ENCODE measurements at regions not wholly inside any gene's neighbourhood (a gene's known extent, or its start where the extent isn't known, plus 50 kb on each side); places are given as distances from the start of the nearest gene placed in this dataset.

DNA sequence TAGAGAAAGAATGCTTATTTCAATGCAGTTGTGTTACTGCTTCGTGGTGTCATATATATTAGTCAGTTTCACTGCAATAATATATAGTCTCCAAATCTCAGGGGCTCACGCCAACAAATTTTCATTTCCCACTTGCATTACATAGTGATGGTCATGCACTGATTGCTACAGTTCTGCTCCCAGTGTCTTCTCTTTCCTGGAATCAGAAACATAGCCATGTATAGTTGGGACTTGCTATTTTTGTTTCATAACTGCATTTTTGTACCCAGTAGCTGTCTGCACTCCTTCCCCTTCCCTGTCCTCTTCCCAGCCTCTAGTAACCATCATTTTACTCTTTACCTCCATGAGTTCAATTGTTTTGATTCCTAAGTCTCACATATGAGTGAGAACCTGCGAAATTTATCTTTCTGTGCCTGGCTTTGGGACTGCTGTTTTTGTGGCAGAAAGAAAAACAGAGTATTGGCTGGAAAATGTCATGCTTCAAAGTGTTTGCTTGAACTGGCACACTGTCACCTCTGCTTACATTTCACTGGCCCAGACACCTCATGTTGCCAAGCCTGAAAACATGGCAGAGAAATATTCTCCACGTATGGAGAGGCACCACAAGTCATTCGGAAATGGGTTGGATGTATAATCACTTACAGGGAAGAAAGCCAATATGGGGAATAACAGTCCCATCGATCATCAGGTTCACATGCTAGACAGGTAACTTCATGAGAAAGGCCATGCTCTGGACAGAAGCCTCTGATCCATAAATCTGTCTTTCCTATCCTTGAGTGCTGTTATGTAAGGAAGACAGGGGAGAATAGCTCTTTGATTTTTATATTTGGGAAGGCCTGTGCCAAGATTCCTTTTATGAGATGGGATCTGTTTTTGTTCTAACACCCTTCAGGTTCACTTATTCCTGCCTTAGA, 60.4 kb upstream of the BACH1 start:
- Histone ChIP-seq H3K79me2 (ENCODE audit: insufficient read depth, low read length) (no peaks in the 10 kb centered on the region), H3K4me3 (ENCODE audit: low read depth in 1 of 2, low read length in 2 of 2) (no peak overlapping the region), H3K4me2 (ENCODE audit: insufficient read depth, low read length) (no peak overlapping the region), H4K20me1 (ENCODE audit: insufficient read depth, low read length) (no peaks in the 10 kb centered on the region), H2AFZ (ENCODE audit: low read depth, low read length) (no peak overlapping the region; the same call in 1 of the 2 replicates), H3K36me3 (ENCODE audit: insufficient read depth, low read length) (no peaks in the 10 kb centered on the region), H3K9me3 (ENCODE audit: insufficient read depth, low read length, severe bottlenecking) (no peaks in the 10 kb centered on the region), H3K4me1 (ENCODE audit: insufficient read depth, low read length) (0 out of 2 replicates have a peak, but pooled peaks cover 5% of the 10 kb centered on the region), H3K27ac (ENCODE audit: low read length) (no peak overlapping the region), H3K9ac (ENCODE audit: low read depth, low read length) (no peak overlapping the region), H3K27me3 (ENCODE audit: insufficient read depth, low read length, poor library complexity) (no peaks in the 10 kb centered on the region)
- DNase-seq, result no peak
- ATAC-seq (ENCODE audit: insufficient read depth, low read depth), result no peak
- no peak for TF ChIP-seq EZH2 (IDR thresholded peaks at IDR 0.05; ENCODE audit: borderline replicate concordance, low read depth, low read length, severe bottlenecking)
- TF ChIP-seq, protein P1, sequence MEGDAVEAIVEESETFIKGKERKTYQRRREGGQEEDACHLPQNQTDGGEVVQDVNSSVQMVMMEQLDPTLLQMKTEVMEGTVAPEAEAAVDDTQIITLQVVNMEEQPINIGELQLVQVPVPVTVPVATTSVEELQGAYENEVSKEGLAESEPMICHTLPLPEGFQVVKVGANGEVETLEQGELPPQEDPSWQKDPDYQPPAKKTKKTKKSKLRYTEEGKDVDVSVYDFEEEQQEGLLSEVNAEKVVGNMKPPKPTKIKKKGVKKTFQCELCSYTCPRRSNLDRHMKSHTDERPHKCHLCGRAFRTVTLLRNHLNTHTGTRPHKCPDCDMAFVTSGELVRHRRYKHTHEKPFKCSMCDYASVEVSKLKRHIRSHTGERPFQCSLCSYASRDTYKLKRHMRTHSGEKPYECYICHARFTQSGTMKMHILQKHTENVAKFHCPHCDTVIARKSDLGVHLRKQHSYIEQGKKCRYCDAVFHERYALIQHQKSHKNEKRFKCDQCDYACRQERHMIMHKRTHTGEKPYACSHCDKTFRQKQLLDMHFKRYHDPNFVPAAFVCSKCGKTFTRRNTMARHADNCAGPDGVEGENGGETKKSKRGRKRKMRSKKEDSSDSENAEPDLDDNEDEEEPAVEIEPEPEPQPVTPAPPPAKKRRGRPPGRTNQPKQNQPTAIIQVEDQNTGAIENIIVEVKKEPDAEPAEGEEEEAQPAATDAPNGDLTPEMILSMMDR (IDR thresholded peaks at IDR 0.05; ENCODE audit: borderline replicate concordance, extremely low read depth, low read length, poor library complexity, severe bottlenecking), result no peak

DNA sequence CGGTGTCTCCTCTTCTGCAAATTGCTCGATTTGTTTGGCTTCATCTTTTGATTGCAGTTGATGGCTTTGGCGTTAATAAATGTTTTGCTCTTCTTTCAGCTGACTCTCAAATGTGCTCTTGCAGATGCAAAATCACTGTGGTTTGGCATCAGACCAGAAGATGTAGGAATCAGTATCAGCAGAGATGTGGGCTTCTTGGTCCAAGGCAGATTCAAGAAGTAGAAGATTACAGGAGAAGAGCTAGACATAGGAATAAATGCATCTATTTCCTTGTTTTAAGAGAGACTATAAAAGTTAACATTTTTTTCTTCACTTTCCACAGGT, 59.8 kb upstream of the BACH1 start:
- H3K27ac ChIP-seq (ENCODE audit: low read length), result no peak overlapping the region
- no peaks in the 10 kb centered on the region for H3K27me3 ChIP-seq (ENCODE audit: insufficient read depth, low read length, poor library complexity)
- no peaks in the 10 kb centered on the region for H3K36me3 ChIP-seq (ENCODE audit: insufficient read depth, low read length)
- no peak for TF ChIP-seq EZH2 (IDR thresholded peaks at IDR 0.05; ENCODE audit: borderline replicate concordance, low read depth, low read length, severe bottlenecking)
- TF ChIP-seq, protein P1 (IDR thresholded peaks at IDR 0.05; ENCODE audit: borderline replicate concordance, extremely low read depth, low read length, poor library complexity, severe bottlenecking), result no peak
- H3K9ac ChIP-seq (ENCODE audit: low read depth, low read length), result no peak overlapping the region
- H3K4me3 ChIP-seq (ENCODE audit: low read depth in 1 of 2, low read length in 2 of 2), result no peak overlapping the region
- ATAC-seq (ENCODE audit: insufficient read depth, low read depth), result no peak
- H2AFZ ChIP-seq (ENCODE audit: low read depth, low read length), result no peak overlapping the region
- H3K79me2 ChIP-seq (ENCODE audit: insufficient read depth, low read length), result no peaks in the 10 kb centered on the region
- H4K20me1 ChIP-seq (ENCODE audit: insufficient read depth, low read length), result no peaks in the 10 kb centered on the region
- no peaks in the 10 kb centered on the region for H3K9me3 ChIP-seq (ENCODE audit: insufficient read depth, low read length, severe bottlenecking)
- no peak for DNase-seq
- H3K4me1 ChIP-seq (ENCODE audit: insufficient read depth, low read length), result 0 out of 2 replicates have a peak, but pooled peaks cover 5% of the 10 kb centered on the region
- H3K4me2 ChIP-seq (ENCODE audit: insufficient read depth, low read length), result no peak overlapping the region

GRCh38 chr21:29240136-29240535, 58.6 kb upstream of the BACH1 start:
- no peak for DNase-seq
- H3K4me3 ChIP-seq (ENCODE audit: low read depth in 1 of 2, low read length in 2 of 2), result no peak overlapping the region
- 0 out of 2 replicates have a peak, but pooled peaks cover 5% of the 10 kb centered on the region for H3K4me1 ChIP-seq (ENCODE audit: insufficient read depth, low read length)
- no peaks in the 10 kb centered on the region for H3K36me3 ChIP-seq (ENCODE audit: insufficient read depth, low read length)
- H3K79me2 ChIP-seq (ENCODE audit: insufficient read depth, low read length), result no peaks in the 10 kb centered on the region
- no peak overlapping the region for H3K27ac ChIP-seq (ENCODE audit: low read length)
- ATAC-seq (ENCODE audit: insufficient read depth, low read depth), result no peak
- H2AFZ ChIP-seq (ENCODE audit: low read depth, low read length), result no peak overlapping the region
- no peaks in the 10 kb centered on the region for H3K9me3 ChIP-seq (ENCODE audit: insufficient read depth, low read length, severe bottlenecking)
- H3K4me2 ChIP-seq (ENCODE audit: insufficient read depth, low read length), result no peak overlapping the region
- no peaks in the 10 kb centered on the region for H4K20me1 ChIP-seq (ENCODE audit: insufficient read depth, low read length)
- no peaks in the 10 kb centered on the region for H3K27me3 ChIP-seq (ENCODE audit: insufficient read depth, low read length, poor library complexity)
- TF ChIP-seq, protein P1 (IDR thresholded peaks at IDR 0.05; ENCODE audit: borderline replicate concordance, extremely low read depth, low read length, poor library complexity, severe bottlenecking), result no peak
- TF ChIP-seq EZH2 (IDR thresholded peaks at IDR 0.05; ENCODE audit: borderline replicate concordance, low read depth, low read length, severe bottlenecking), result no peak
- H3K9ac ChIP-seq (ENCODE audit: low read depth, low read length), result no peak overlapping the region

Data from DND-41 (cell line).